ENCODE measurements at regions not wholly inside any gene's neighbourhood (a gene's known extent, or its start where the extent isn't known, plus 50 kb on each side); places are given as distances from the start of the nearest gene placed in this dataset.

GRCh38 chr13:21823416-21823815 lies 152.5 kb downstream of the FGF9 start:
- TF ChIP-seq CTCF (IDR thresholded peaks at IDR 0.05): no peak
- TF ChIP-seq ZFX (IDR thresholded peaks at IDR 0.05; ENCODE audit: borderline replicate concordance): no peak

Data from 22Rv1 (cell line).